GM18909 (cell line): ENCODE measurements at regions not wholly inside any gene's neighbourhood (a gene's known extent, or its start where the extent isn't known, plus 50 kb on each side); places are given as distances from the start of the nearest gene placed in this dataset.

ENCODE experiments used
- ATAC-seq: cut with Tn5 transposase; IDR thresholded peaks from one replicate; pipeline ENCODE4 v1.9.1; 2021; ENCODE audit warnings: mild to moderate bottlenecking; ENCODE audit not compliant: unreplicated experiment, poor library complexity

DNA sequence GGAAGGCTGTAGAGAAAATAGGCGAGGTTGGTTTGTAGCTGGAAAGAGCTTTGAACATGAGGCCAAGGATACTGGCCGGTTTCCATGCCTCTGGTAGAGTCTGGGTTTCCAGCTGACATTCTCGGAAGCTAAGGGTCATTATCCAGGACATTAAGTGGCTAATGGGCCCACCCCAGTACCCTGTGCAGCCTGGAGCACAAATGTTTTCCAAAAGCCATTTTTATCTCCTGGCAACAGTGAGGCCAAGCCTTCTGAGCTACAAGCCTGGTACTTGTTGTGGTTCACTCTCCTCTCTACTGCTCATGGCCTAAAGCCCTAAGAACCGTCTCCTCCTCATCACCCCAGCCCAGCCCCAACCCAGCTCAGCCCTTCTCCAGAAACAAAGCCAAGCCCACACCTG, 122.9 kb downstream of the DMRTA2 start:
- ATAC-seq = no peak

DNA sequence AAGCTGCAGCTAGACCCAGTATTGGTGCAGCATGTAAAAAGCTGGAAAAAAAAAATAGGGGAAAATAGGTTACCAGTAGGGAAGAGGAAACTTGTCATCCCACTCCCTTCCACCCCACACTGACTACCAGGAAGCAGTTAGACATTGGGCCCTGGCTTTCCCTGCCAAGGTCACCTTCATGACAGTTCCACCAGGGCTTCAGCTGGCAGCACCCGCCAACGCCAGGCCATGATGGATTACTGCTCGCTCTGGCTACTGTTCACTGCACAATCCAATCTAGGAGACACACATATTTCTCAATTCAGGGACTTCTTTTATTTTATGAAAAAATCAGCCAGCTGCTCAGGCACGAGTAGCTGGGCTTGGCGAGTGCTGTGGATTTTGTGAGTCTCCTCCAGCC, 127.7 kb downstream of the DMRTA2 start:
- ATAC-seq = no peak

DNA sequence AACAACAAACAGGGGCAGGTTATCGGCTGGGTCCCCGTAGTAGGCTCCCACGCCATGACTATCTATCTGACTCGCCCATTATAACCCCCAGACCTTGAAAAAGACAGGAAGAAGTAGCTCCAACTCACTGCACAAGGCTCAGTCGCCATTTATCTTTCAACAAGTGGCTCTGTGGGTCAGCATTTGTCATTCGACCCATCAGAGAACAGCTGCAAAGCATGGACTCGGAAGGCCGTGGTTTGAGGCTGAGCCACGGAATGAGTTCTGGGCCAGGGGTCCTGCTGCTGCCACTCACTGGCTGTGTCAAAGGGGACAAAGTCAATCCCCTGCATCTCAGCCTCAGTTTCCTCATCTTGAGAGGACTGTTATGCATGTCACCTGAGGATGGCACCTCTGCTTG, 131.0 kb downstream of the DMRTA2 start:
- no peak for ATAC-seq

DNA sequence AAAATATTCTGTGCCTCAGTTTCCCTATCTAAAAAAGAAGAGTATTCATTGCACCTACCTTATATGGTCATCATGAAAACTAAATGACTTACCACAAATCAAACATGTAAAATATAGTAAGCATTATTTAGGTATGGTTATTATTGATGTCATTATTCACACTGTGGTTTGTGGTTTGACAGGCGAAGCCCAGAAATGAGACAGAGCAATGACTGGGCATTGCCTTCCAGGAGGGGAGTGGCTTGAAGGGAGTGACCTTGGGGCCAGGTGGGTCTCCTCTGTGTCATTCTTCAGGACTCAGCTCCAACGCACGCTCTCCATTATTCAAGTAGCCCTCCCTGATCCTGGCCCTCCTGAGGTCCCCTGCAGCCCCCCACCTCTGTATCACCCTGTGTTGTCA, 133.7 kb downstream of the DMRTA2 start:
- ATAC-seq = peak; percentile 57

DNA sequence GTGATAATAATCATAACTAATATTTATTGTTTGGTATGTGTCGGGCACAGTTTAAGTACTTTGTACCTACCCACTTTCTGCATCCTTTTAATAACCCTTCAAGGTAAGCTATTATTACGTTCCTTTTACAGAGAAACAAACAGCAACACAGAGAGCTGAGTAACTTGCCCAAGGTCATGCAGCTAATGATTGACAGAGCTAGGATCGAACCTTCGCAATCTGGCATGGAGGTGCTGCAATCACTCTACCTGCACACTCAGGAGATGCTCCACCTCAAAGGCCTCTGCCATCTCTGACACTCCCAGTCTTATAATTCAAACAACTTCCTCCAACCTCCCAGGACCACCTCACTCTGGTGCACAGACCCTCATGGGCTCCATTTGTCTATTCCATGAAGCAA, 137.2 kb downstream of the DMRTA2 start:
- no peak for ATAC-seq

DNA sequence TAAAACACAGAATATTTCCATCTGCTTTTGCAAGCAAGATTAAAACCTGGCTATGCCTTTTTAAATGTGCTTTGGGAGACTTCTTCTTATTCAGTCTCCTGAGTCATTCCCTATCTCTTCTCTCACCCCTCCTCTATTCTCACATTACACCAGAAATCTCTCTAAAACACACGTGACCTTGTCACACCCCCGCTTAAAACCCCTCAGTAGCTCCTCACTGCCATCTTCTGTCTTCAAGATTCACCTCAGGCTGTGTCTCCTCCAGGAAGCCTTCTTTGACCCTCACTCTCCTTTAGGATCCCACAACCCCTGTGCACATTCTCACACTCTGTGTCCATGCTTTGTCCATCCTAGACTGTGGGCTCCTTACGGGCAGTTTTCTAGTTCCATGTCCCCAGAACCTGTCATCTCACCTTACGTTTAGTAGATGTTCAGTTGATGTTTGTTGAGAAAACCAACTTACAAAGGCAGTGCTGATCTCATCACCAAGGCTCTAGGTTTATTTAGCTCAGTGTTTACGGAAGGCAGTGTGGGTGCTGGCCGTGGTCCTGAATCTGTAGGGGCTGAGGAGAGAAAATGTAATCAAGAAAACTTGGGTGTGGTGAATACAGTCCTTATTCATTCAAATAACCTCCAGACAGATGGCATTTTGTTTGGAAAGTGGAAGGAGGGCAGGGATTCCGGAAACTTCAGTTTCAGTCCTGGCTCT, 143.5 kb downstream of the DMRTA2 start:
- no peak for ATAC-seq

DNA sequence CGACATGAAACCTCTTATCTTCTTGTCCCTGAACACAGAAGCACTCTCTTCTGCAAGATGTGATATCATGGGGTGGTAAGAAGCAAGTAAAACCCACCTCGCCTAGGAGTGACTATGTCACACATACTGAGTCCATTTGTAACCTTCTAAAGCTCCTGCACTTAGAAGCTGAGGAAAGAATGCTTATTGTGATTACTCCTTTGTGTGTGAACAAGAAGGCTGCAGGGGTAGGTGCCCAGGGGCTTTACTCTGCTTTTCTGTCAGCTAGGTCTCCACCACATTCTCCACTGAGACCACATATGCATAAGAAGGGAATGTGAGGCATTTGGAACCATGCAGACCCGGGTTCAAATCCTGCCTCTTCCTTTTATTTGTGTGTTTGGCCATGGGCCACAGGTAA, 144.3 kb downstream of the DMRTA2 start:
- no peak for ATAC-seq

DNA sequence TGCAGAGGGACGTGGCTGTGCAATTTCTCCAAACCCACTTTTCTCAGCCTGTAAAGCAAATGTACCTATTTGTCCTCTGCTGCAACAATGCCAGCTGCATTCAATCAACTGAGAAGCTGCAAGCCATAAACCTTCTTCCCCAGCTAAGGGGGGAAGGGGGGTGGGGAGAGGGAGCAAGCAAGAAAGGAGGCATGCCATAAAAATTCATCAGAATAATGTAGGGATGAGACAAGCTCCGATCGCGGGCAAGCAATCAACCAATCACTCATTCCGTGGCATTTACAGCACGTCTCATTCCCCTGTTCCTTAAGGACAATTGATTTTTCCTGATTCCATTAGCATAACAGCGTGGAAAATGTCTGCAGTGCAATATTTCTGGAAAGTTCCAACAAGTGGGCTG, 144.8 kb downstream of the DMRTA2 start:
- no peak for ATAC-seq

DNA sequence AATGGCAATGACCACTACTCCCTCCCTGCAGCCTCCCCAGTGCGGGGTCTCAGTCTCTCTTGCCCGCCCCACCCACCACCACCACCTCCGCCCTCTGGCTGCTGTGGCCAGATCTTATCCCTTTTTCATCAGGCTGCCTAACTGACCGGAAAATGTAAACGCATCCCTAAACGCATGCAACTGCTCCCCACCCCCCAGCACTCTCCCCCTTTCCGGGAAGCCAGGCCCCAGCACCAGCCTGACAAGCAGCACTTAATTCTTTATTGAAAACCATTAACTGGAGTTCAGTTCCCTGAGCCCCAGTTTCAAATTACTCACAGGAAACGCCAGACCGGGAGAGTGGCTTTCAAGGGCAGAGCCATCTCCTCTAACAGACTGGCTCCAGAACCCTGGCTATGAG, 147.7 kb downstream of the DMRTA2 start:
- no peak for ATAC-seq

DNA sequence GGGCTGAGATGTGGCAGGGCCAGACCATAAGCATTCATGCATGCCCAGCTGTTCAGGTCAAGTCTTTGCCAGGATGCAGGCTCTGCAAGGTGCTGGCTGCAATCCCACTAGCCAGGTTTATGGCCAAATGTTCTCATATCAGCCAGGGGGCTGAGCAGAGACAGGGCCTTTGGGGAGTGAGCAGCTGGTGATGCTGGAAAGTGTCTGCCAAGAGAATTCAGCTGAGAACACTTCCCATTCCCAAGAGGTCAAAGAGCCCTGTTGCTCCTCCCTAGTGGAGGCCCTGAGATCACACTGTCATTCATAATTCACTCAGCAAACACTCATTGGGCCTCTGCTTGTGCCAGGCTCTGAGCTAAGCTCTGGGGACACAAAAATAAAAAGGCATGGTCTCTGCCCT, 150.3 kb downstream of the DMRTA2 start:
- ATAC-seq = no peak

DNA sequence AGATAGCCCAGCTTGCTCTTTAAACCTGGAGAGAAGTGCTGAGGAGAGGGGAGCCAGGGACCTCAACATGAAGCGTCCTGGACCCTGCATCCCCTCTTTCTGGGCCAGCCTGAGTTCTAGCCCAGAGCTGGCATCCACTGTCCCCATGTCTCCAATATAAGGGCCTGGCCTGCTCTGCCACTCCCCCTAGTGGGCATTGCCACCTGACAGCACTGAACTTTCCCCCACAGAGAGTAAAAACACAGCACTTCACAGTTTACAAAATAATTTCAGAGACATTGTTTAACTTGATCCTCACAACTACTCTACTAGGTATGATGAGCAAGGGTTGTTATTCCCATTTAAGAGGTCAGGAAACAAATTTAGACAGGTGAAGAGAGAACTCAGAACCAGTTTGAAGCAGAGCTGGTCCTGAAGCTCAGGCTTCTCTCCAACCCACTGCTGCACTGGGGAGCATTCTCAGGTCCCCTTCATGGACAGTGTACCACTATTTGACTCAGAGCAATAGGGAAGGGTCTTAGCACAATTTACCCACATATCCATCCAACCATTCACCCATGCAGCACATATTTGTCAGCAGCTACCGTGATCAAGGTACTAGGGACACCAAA, 151.2 kb downstream of the DMRTA2 start:
- ATAC-seq = peak; percentile 64

DNA sequence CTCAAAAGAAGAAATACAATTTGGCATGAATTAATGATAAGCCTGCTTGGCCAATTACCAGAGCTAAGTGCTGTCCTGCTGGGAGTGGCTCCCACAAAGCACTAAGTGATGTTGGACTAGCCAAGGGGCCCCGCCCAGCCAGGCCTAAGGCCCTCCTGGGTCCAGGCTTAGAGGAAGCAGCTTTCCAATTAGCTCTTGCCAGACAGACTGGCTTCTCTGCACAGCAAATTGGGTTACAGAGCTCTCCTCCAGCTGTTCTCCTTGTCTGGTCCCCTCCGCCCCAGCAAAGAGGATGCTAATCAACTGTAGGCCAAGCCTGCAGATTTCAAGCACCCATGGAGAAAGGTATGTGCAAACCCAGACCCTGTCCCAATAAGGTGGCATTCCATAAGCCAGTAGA, 151.9 kb downstream of the DMRTA2 start:
- no peak for ATAC-seq

DNA sequence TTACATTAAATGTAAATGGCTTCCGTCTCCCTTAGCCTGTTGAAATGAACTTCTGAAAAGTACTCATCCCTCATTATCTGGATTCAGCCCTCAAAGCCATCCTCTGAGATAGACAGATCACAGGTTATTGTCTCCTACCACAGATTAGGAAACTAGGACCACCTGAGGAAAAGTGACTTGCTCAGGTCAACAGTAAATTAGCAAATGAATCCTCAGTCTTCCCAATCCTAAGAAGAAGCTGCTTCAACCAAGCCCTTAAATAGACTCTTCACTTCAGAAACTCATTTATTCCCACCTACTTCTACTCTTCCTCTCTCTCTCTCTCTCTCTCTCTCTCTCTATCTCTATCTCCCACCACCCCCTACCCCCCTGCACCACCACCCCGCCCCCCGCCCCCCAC, 152.3 kb downstream of the DMRTA2 start:
- no peak for ATAC-seq

DNA sequence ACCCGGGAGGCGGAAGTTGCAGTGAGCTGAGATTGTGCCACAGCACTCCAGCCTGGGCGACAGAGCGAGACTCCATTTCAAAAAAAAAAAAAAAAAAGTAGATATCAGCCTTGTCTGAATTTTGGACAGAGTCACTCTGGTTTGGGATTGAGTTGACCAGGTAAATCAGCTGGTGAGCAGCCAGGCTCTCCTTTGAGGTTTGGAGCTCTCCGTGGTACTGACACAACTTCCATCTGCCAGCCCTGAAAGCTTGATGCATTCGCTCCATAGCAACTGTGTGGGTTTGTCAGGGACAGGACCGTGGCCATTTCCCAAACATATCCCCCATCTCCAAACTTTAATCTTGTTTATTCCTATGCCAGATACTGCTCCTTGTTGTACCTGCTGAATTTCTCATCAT, 155.2 kb downstream of the DMRTA2 start:
- no peak for ATAC-seq

DNA sequence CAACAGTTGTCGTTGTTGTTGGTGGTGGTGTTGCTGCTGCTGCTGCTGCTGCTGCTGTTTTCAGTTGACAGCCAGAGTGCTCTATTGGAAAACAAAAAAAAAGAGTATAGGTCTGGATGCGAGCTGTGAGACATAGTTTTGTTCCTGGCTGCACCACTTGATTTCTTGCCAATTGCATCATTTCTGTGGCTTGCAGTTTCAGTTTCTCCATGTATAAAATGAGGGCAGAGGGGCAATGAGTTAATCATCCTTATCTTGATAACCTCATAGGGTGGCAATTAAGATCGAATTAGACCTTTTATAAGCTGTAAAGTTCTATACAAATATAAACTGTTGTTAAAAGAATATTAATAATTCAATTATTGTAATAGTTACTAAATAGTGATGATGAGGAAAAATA, 156.7 kb downstream of the DMRTA2 start:
- no peak for ATAC-seq

DNA sequence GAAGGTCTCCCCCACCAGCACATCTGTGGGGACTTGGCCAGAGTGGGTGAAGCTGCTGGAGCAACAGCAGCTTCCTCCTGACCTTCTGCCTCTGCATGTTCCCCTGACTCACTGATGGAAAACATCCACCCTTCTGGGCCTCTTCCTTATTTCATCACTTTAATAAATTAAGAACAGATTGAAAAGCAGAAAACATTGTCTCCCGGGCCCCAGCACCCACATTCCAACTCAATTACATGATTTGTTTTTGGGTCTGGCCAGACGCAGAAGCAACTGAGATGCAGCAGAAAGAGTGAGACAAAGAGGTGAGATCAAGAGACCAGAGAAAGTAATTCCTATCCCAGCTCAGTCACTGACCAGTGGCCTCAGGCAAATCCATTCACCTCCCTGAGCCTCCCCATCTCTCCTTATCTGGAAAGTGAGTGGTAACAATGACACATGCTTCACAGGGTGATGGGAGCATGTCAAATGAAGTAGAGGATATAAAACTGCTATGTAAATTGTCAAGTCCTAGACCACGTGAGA, 157.1 kb downstream of the ELAVL4 start:
- ATAC-seq = no peak

DNA sequence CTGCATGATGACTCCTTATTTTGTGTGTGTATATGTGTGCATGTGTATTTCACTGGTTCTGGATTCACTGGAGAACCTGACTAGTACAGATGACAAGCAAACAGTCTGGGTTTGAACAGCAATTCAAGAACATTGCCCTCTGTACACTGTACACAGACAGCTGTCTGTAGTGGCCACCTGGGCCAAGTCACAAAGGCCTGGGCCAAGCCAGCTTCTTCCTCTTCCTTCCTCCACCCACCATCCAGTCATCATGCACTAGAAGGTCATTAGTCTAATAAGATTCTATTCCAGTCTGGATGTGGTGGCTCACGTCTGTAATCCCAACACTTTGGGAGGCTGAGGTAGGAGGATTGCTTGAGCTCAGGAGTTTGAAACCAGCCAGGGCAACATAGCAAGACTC, 155.9 kb downstream of the ELAVL4 start:
- ATAC-seq = no peak

DNA sequence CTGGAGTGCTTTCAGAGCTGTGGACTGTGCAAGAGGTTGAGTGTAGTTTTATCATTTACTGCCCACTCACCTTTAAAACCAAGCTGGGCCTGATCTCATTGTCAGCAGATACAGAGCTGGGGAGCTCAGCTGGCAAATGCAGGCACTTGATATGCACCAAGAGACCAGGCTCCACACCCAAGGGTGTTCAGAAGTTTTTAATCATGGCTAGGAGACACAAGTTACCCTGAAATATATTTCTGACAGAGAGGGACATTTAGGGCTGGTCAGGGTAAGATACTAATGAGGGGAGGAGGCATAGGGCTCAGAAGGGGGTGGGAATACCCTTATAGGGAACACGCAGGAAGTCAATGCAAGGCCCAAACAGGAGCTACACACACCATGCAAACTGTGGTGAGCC, 153.7 kb downstream of the ELAVL4 start:
- ATAC-seq = no peak

DNA sequence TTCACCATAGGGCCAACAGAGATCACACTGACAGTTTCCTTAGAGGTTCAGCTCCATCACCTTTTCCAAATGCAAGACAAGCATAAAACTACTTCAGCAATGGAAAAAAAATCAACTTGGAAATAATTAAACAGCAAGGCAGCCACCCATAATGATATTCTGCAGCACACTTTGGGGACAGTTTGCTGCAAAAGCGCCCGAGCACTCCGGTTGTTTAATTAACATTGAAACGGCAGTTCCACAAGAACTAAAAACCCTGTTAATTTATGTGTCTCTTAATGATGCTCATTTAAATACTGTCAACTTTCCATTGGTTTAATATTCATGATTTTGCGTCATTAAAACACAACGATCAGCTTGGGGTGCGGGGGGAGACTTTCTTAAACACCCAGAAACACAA, 153.2 kb downstream of the ELAVL4 start:
- no peak for ATAC-seq

DNA sequence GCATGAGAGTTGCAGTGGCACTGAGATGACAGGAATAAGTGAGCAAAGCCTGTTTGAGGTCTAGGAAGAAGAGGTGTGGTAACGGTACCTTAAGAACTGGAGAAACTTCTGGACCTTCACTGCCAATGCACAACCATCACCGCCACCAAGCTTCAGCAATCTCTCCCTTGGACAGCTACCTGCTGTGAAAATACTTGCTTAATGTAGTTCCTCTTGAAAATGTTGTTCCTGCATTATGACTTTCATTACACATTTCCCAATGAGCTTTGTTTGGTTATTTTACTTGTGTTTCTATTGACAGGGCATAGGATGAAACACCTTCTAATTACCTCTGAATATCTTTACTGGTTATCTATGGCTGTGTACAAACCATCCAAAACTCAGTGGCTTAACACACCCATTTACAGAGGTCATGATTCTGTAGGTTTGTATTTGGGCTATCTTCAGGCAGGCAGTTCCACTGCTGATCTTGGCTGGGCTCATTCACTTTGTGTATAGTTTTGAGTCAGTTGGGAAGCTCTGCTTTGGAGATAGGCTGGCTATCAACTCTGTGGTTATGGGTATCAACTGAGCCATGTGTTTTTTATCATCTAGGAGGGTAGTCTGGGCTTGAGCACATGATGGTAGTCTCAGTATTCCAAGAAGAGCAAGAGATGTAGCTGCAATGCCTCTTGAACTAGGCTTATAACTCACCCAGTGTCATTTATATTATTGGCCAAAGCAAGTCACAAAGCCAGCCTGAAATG, 149.4 kb downstream of the ELAVL4 start:
- no peak for ATAC-seq

DNA sequence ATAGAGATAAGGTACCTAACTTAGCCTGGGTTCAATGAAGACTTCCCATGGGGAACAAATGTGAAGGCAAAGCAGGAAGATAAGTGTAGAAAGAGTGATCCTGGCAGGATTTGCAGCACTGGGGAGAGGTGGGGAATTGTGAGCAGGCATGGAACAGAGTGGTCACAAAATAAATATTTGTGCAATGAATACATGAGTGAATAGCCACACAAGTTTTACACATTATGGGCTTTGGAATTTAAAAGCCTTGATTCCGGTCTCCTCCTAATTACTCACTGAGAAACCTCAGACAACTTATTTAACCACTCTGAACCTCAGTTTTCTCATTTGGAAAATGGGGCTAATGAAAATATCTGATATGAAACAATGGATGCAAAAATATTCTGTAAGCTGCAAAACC, 148.3 kb downstream of the ELAVL4 start:
- no peak for ATAC-seq
